ENCODE measurements at regions not wholly inside any gene's neighbourhood (a gene's known extent, or its start where the extent isn't known, plus 50 kb on each side); places are given as distances from the start of the nearest gene placed in this dataset.

DNA sequence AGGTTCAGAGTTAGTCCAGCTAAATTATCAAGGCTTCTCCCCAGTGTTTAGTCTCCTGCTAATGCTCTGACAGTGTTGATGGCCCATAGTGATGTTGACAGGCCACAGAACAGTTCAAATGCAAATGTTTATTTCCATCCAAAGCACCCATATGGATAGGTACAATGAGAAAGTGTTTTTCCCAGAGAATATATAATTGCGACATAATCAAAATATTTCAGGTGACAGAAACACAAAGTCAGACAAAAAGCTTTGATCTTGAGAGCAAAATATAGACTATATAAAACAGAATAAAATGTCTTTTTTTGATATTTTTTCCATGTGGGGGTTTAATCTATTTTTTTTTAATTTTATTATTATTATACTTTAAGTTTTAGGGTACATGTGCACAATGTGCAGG, 642.3 kb upstream of the SEMA3D start:
- no peak overlapping the region for H3K4me3 Mint-ChIP-seq
- H3K36me3 Mint-ChIP-seq (ENCODE audit: low read depth), result no peaks in the 10 kb centered on the region
- no peak for TF ChIP-seq CTCF (IDR thresholded peaks at IDR 0.05)
- H3K4me1 Mint-ChIP-seq (ENCODE audit: low read depth), result no peaks in the 10 kb centered on the region
- H3K9me3 Mint-ChIP-seq, result no peaks in the 10 kb centered on the region
- no peak overlapping the region for H3K27ac Mint-ChIP-seq
- no peak for DNase-seq
- H3K27me3 Mint-ChIP-seq (ENCODE audit: insufficient read depth), result no peaks in the 10 kb centered on the region; the same call in 1 of the 2 replicates

- TF ChIP-seq CTCF (IDR thresholded peaks at IDR 0.05), result no peak
Observed at GRCh38 chr7:85828614-85829013, 641.8 kb upstream of the SEMA3D start.

DNA sequence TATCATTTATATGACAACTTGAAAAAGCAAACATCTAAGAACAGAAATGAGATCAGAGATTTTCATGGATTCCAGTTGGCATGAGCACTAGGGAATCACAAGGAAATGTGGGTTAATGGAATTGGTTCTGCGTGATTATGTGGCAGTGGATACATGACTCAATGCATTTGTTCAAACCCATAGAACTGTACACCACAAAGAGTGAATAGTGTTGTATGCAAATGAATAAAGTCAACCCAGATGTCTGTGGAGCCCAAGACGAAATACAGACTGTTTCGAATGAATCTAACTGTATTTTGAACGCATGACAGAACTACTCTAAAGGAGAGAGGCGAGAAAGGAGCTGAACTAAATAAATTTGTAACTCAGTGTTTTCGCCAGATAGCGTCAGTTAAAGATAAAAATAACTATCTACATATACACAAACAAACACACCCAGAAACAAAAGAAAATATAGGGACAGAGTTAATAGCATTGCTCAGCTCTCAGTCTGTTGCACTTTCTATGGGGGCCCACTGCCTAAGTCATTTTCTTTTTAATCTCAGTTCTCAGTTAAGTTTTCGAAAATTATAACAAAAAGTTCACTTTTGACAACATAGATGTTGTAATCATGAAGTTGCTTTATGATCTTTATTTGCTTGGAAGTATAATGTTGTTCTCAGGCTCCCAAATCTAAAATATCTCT, 636.7 kb upstream of the SEMA3D start:
- Mint-ChIP-seq H3K4me3 (no peak overlapping the region), H3K27me3 (ENCODE audit: insufficient read depth) (no peaks in the 10 kb centered on the region; the same call in 1 of the 2 replicates), H3K36me3 (ENCODE audit: low read depth) (no peaks in the 10 kb centered on the region), H3K9me3 (no peaks in the 10 kb centered on the region), H3K27ac (no peak overlapping the region), H3K4me1 (ENCODE audit: low read depth) (no peaks in the 10 kb centered on the region)
- DNase-seq, result no peak
- TF ChIP-seq CTCF (IDR thresholded peaks at IDR 0.05), result no peak

More at GRCh38 chr7:85828614-85829013, 641.8 kb upstream of the SEMA3D start:
- Mint-ChIP-seq H3K36me3 (ENCODE audit: low read depth) (no peaks in the 10 kb centered on the region), H3K27ac (no peak overlapping the region), H3K9me3 (no peaks in the 10 kb centered on the region), H3K27me3 (ENCODE audit: insufficient read depth) (no peaks in the 10 kb centered on the region; the same call in 1 of the 2 replicates), H3K4me1 (ENCODE audit: low read depth) (no peaks in the 10 kb centered on the region), H3K4me3 (no peak overlapping the region)
- DNase-seq, result no peak

- H3K9me3 Mint-ChIP-seq, result no peaks in the 10 kb centered on the region
- H3K4me1 Mint-ChIP-seq (ENCODE audit: low read depth), result no peaks in the 10 kb centered on the region
- H3K27me3 Mint-ChIP-seq (ENCODE audit: insufficient read depth), result no peaks in the 10 kb centered on the region; the same call in 1 of the 2 replicates
- H3K27ac Mint-ChIP-seq, result no peak overlapping the region
- no peaks in the 10 kb centered on the region for H3K36me3 Mint-ChIP-seq (ENCODE audit: low read depth)
- no peak for TF ChIP-seq CTCF (IDR thresholded peaks at IDR 0.05)
- no peak for DNase-seq
- no peak overlapping the region for H3K4me3 Mint-ChIP-seq
Observed at GRCh38 chr7:85821926-85822325, 635.1 kb upstream of the SEMA3D start.

- TF ChIP-seq CTCF (IDR thresholded peaks at IDR 0.05), result no peak
- DNase-seq, result no peak
- no peaks in the 10 kb centered on the region for H3K9me3 Mint-ChIP-seq
- H3K27ac Mint-ChIP-seq, result no peak overlapping the region
- H3K36me3 Mint-ChIP-seq (ENCODE audit: low read depth), result no peaks in the 10 kb centered on the region
- no peaks in the 10 kb centered on the region for H3K27me3 Mint-ChIP-seq (ENCODE audit: insufficient read depth)
- no peaks in the 10 kb centered on the region for H3K4me1 Mint-ChIP-seq (ENCODE audit: low read depth)
- no peak overlapping the region for H3K4me3 Mint-ChIP-seq
Observed at GRCh38 chr7:85820702-85821443, 634.0 kb upstream of the SEMA3D start.
